GM12878 (cell line): ENCODE measurements at regions not wholly inside any gene's neighbourhood (a gene's known extent, or its start where the extent isn't known, plus 50 kb on each side); places are given as distances from the start of the nearest gene placed in this dataset.

Experiments used
- ATAC-seq: fragments of 200-7000 bp; cut with Tn5 transposase; 3 replicates; pipeline ENCODE4 v1.9.1; 2020; ENCODE audit warnings: mild to moderate bottlenecking, moderate library complexity
- BruUV-seq: library from RNA; stranded (reverse); fragments of 400-500 nt; replicated peaks from 2 replicates; lab custom pipeline; 2021; lab: Mats Ljungman, UMichigan
- CTCF ChIA-PET: fragments of 300-600 bp; sonication (Branson Sonifier 250); formaldehyde crosslinking; extraction: SDS; loops from one replicate; lab custom pipeline; 2021; ENCODE audit warnings: inconsistent platforms; lab: Yijun Ruan, JAX
- POLR2A ChIA-PET: fragments of 350-600 bp; formaldehyde crosslinking; extraction: SDS; loops from one replicate; lab custom pipeline; 2021; ENCODE audit warnings: inconsistent platforms; lab: Charles Lee
- RAD21 ChIA-PET: fragments of 300-600 bp; sonication (Branson Sonifier 250); formaldehyde crosslinking; loops from one replicate; lab custom pipeline; 2023; ENCODE audit warnings: antibody characterized with exemption; ENCODE audit not compliant: unreplicated experiment; lab: Charles Lee
- SMC1A ChIA-PET: fragments of 300-600 bp; sonication (Branson Sonifier 250); formaldehyde crosslinking; loops from one replicate; lab custom pipeline; 2023; ENCODE audit not compliant: unreplicated experiment, uncharacterized antibody; lab: Charles Lee
- DNase-seq: peaks from one replicate; pipeline ENCODE4 v3.0.0-alpha.2; 2011; ENCODE audit warnings: low read depth, low spot score
- FAIRE-seq: peaks from 3 replicates; lab custom pipeline; 2011; peaks lifted over from hg19 to GRCh38; lab: Jason Lieb, UNC
- H2AFZ ChIP-seq: 2 replicates; pipeline ENCODE4 v1.6.0; 2011; ENCODE audit warnings: low read depth, low read length, control low read depth; ENCODE audit not compliant: control insufficient read depth
- H3K27ac ChIP-seq: 2 replicates; pipeline ENCODE4 v1.5.1; 2011; ENCODE audit warnings: control low read depth; ENCODE audit not compliant: control insufficient read depth, insufficient read depth
- H3K27me3 ChIP-seq, 2 experiments: replicated peaks in 1 of 2; 2 replicates each; pipeline versions ENCODE4 v1.6.0 to v1.6.1; 2011; ENCODE audit warnings: low read length in 1 of 2; ENCODE audit not compliant: control insufficient read depth in 2 of 2, insufficient read depth in 2 of 2
- H3K36me3 ChIP-seq, 2 experiments: 2 replicates each; pipeline ENCODE4 v1.5.1; 2011; ENCODE audit warnings: low read length in 1 of 2; ENCODE audit not compliant: control insufficient read depth in 2 of 2, insufficient read depth in 2 of 2
- H3K4me1 ChIP-seq: 2 replicates; pipeline ENCODE4 v1.6.1; 2011; ENCODE audit warnings: mild to moderate bottlenecking, low read length, moderate library complexity, mixed read lengths; ENCODE audit not compliant: control insufficient read depth, insufficient read depth
- H3K4me2 ChIP-seq: 2 replicates; pipeline ENCODE4 v1.6.0; 2011; ENCODE audit warnings: control low read depth; ENCODE audit not compliant: control insufficient read depth, insufficient read depth
- H3K4me3 ChIP-seq: fragments of 200-600 bp; sonication (generic); 2 replicates; pipeline ENCODE4 v1.5.1; 2016
- H3K79me2 ChIP-seq: 2 replicates; pipeline ENCODE4 v1.6.0; 2011; ENCODE audit warnings: low read length; ENCODE audit not compliant: control insufficient read depth, insufficient read depth
- H3K9ac ChIP-seq: 2 replicates; pipeline ENCODE4 v1.8.0; 2011; ENCODE audit warnings: low read length, control low read depth, mixed read lengths; ENCODE audit not compliant: control insufficient read depth, insufficient read depth
- H3K9me3 ChIP-seq: replicated peaks from 3 replicates; pipeline ENCODE4 v1.5.1; 2011; ENCODE audit warnings: mild to moderate bottlenecking, low read length; ENCODE audit not compliant: control insufficient read depth, insufficient read depth
- H4K20me1 ChIP-seq: 2 replicates; pipeline ENCODE4 v1.6.0; 2011; ENCODE audit not compliant: control insufficient read depth, insufficient read depth
- BACH1 ChIP-seq: fragments of 450-650 bp; IDR thresholded peaks from 2 replicates; pipeline ENCODE4 v1.6.1; 2017; ENCODE audit warnings: mild to moderate bottlenecking, borderline replicate concordance
- CHD4 ChIP-seq: fragments of 200-600 bp; sonication (generic); IDR thresholded peaks from 2 replicates; pipeline ENCODE4 v1.6.1; 2016; ENCODE audit warnings: mild to moderate bottlenecking
- EZH2 ChIP-seq: IDR thresholded peaks from 2 replicates; pipeline ENCODE4 v1.6.1; 2012; ENCODE audit warnings: low read depth, mild to moderate bottlenecking, control low read depth, inconsistent platforms, low read length, borderline replicate concordance; ENCODE audit not compliant: control insufficient read depth
- HSF1 ChIP-seq: fragments of 150-350 bp; IDR thresholded peaks from 2 replicates; pipeline ENCODE4 v1.6.1; 2014; ENCODE audit warnings: mild to moderate bottlenecking, low read depth, low read length
- PAX8 ChIP-seq: fragments of 450-650 bp; IDR thresholded peaks from 2 replicates; pipeline ENCODE4 v1.6.1; 2017; ENCODE audit warnings: mild to moderate bottlenecking, moderate library complexity
- SMARCA5 ChIP-seq: fragments of 450-650 bp; IDR thresholded peaks from 2 replicates; pipeline ENCODE4 v1.6.1; 2017; ENCODE audit warnings: mild to moderate bottlenecking
- SRF ChIP-seq, 2 experiments: IDR thresholded peaks; 2 replicates each; pipeline ENCODE4 v1.6.1; 2011; ENCODE audit warnings: low read depth in 2 of 2, low read length in 2 of 2, mild to moderate bottlenecking in 1 of 2, moderate library complexity in 1 of 2
- USF2 ChIP-seq: IDR thresholded peaks from 2 replicates; pipeline ENCODE4 v1.6.1; 2011; ENCODE audit warnings: low read depth, low read length, improper control_type of control experiment, borderline replicate concordance
- WGBS: methylation state at CpG from one replicate; pipeline ENCODE4 v1.1.6; 2016; ENCODE audit warnings: low lambda C conversion rate; ENCODE audit not compliant: insufficient replicate concordance, insufficient coverage; ENCODE audit errors: missing lambda C conversion rate; 5-methylcytosine and 5-hydroxymethylcytosine counted together
- in situ Hi-C: fragments of 300-500 bp; cut with MboI; formaldehyde crosslinking; loops from 9 replicates; pipeline ENCODE4 v1.14.3; 2018; ENCODE audit warnings: mixed read lengths
- intact Hi-C: fragments of 100-400 bp; cut with micrococcal nuclease; formaldehyde crosslinking; loops from one replicate; pipeline ENCODE4 v1.14.2; 2022; ENCODE audit not compliant: unreplicated experiment

- ChIA-PET POLR2A (no interaction called here), SMC1A (interaction anchor here (1.0 kb wide), 1 partner anchor 117 kb away, joined by 3 read pairs; no protein-coding TSS in a partner anchor), RAD21 (interaction anchor here (0.6 to 1.6 kb wide), 2 partner anchors 82 to 921 kb away, joined by 3 to 4 read pairs; no protein-coding TSS in a partner anchor), CTCF (interaction anchor here (1.1 kb wide), 1 partner anchor 10 kb away, joined by 3 read pairs; no protein-coding TSS in a partner anchor)
- WGBS, result 17% methylated on average over 5 of the region's 5 CpGs
- Histone ChIP-seq H3K9ac (no peak overlapping the region), H4K20me1 (no peaks in the 10 kb centered on the region), H3K27me3 (no peaks in the 10 kb centered on the region), H2AFZ (no peak overlapping the region), H3K4me2 (no peak overlapping the region), H3K4me1 (no peaks in the 10 kb centered on the region), H3K4me3 (no peak overlapping the region), H3K36me3 (no peaks in the 10 kb centered on the region), H3K79me2 (no peaks in the 10 kb centered on the region), H3K9me3 (no peaks in the 10 kb centered on the region), H3K27ac (no peak overlapping the region)
- TF ChIP-seq SRF (IDR thresholded peaks at IDR 0.05; ENCODE audit: low read depth in 2 of 2, low read length in 2 of 2) (no peak), BACH1 (no peak), PAX8 (no peak), USF2 (no peak), HSF1 (no peak), CHD4 (no peak), EZH2 (no peak), SMARCA5 (no peak)
- ATAC-seq (no peak), FAIRE-seq (no peak), DNase-seq (no peak)
- in situ Hi-C loops (no loop called here), intact Hi-C loops (no loop called here)
- BruUV-seq, result no TSS peak
Observed at GRCh38 chr11:28619846-28620540, 511.8 kb downstream of the METTL15 start.
